ENCODE measurements at regions not wholly inside any gene's neighbourhood (a gene's known extent, or its start where the extent isn't known, plus 50 kb on each side); places are given as distances from the start of the nearest gene placed in this dataset.

- DNase-seq (ENCODE audit: low spot score), result no peak
Observed at GRCh38 chr1:164948101-164948500, 389.1 kb downstream of the PBX1 start.

DNA sequence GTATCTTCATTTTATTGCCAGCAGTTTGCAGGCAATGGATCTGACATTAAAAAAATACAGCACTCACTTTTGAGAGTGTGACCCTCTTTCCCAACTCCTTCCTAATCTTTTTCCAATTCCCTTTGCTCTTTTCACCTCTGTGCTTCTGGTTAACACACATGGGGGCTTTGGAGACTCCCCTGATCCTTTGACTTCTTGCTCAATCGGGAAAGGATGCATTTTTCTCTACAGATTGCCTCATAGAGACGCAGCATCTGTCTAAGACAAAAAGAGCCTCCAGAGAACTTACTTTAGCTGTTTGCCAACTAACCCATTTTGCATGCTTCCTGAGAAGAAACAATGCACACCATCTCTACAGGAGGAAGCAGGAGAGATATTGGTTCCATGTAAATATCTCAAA, 378.3 kb downstream of the PBX1 start:
- DNase-seq (ENCODE audit: low spot score), result no peak

DNA sequence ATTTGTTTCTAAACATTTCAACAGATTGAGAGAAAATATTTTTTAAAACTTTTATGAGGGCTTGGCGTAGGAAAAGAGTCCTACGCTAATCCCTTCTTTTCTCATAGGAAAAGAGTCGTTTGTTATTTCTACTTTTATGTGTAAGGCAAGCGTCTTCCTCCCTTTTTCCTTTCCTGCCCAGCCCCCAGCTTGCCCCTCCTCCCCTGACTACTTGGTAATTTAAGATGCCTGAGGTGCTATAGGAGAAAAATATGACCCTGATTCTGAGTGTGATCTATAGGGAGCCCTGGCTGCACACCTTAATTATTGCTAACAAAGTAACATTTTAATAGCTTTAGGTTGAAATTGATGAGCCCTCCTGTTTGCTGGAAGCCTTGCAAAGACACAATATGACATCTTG, 373.6 kb downstream of the PBX1 start:
- no peak for DNase-seq (ENCODE audit: low spot score)

GRCh38 chr1:164930833-164931232, 371.8 kb downstream of the PBX1 start:
- DNase-seq (ENCODE audit: low spot score), result no peak

DNA sequence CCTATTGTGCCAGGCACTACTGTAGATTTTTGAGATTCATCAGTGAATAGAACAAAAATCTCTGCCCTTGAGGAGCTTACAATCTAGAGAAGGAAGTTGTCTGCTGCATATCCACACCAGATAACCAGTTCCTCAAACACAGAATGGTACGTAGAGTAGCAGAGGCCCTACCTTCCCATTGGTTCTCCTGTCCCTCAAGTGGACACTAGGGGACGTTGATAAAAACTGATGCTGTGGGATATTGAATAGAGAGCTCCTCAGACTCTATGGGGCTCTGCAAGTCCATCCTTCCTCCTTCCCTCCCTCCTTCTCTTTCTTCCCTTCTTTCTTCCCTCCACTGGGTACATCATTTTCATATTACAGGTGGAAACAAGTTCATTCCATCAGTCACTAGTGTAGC, 371.3 kb downstream of the PBX1 start:
- DNase-seq (ENCODE audit: low spot score), result no peak

GRCh38 chr1:164928232-164928812, 369.3 kb downstream of the PBX1 start:
- no peak for DNase-seq (ENCODE audit: low spot score)

GRCh38 chr1:164926107-164926506, 367.1 kb downstream of the PBX1 start:
- DNase-seq (ENCODE audit: low spot score), result no peak

DNA sequence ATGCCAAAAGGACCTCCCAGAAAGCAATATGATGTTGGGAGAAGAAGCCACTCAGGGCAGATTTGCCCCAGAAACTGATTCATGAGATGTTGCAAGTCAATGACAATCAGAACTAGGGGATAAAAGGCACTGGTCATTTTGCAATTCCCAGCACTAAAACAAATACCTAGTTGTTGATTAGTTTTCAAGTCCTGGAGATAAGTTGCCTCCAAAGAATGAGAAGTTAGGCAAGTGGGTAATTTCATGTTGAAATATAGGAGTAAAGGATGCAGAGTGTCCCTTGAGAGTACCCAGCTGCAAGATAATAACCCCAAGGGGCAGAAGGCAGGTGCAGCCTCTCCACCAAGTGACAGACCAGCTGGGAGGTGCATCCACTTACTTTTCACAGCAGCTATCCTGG, 363.6 kb downstream of the PBX1 start:
- no peak for DNase-seq (ENCODE audit: low spot score)

GRCh38 chr1:164921493-164921892, 362.5 kb downstream of the PBX1 start:
- DNase-seq (ENCODE audit: low spot score), result no peak

DNA sequence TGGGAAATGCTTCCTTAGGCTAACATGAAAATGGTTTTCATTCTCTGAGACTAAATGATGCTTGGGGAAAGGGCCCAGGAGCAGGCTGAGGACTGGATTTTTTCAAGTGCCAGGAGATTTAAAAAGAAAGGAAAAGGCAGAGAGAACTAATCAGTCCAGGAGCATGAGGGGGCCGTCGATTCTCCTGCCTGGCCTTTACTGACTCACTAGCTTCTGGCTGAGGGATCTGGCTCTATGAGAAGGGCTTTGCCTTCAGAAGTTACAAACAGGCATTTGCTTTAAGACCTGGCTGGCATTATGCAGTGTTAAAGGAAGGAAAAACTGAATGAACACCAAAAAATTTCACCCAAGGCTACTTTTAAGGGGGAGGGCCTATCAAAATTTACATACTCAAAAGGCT, 359.2 kb downstream of the PBX1 start:
- no peak for DNase-seq (ENCODE audit: low spot score)

- DNase-seq (ENCODE audit: low spot score), result no peak
Observed at GRCh38 chr1:164914208-164914607, 355.2 kb downstream of the PBX1 start.

DNA sequence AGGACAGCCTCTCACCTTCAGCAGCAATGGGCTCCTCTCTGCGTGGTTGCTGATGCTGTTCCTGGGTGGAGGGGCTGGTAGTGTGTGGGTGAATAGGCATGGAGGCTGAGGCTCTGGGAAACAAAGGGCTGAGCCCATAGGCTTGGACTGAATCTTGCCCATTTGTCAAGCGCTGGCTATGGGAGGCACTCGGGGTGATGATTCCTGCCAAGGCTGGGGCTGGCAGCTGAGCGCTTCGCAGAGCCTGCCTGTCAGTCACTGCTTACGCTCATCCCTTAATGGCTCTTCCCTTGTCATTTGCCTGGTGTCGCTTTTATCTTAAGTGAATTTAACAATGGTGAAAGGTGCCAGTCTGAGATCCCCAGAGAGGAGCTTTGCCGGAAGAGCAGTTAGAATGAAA, 353.3 kb downstream of the PBX1 start:
- no peak for DNase-seq (ENCODE audit: low spot score)

DNA sequence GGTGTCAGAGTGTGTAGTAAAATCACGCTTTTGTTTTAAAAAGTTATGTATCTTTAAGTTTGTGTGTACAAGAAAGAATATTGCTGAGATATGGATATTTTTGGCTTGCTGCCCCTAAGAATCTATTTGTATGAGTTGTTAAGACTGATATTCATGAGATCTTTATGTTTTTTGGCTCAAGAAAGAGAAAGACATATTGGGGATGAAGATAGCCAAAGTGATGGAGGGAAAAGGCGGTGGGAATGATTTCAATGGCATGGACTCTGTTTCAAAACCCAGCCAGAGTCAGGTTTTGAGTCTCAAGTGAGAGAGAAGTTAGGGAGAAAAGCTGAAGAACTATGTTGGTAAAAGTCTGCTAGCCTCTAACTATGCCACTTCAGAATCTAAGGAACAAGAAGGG, 351.7 kb downstream of the PBX1 start:
- no peak for DNase-seq (ENCODE audit: low spot score)

DNA sequence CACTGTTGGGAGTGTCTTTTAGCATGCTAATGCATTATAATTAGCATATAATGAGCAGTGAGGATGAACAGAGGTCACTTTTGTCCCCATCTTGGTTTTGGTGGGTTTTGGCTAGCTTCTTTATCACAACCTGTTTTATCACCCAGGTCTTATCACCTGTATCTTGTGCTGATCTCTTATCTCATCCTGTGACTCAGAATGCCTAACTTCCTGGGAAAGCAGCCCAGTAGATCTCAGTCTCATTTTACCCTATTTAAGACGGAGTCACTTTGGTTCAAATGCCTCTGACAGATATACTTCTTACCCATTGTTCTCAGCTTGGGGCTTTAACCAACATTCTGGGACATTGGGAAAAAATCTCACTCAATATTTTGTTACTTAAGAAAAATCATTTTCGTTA, 348.7 kb downstream of the PBX1 start:
- no peak for DNase-seq (ENCODE audit: low spot score)

DNA sequence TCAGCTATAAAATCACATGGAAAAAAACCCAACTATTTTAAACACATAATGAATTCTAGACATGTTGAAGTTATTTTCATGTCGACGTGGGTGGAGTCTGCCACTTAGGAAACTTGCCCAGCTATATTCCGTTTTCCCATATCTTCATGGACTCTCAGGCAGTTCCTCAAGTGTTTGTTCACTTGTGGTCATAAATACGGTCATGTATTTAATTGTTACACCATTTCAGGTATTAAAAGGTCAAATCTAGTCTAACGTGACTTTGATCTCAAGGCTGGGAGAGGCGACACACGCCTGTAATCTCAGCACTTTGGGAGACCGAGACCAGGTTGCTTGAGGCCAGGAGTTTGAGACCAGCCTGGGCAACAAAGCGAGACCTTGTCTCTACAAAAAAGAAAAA, 346.9 kb downstream of the PBX1 start:
- no peak for DNase-seq (ENCODE audit: low spot score)

- no peak for DNase-seq (ENCODE audit: low spot score)
Observed at GRCh38 chr1:164902491-164902890, 343.5 kb downstream of the PBX1 start.

Measured in HuH-7.5 (cell line).